ENCODE measurements at regions not wholly inside any gene's neighbourhood (a gene's known extent, or its start where the extent isn't known, plus 50 kb on each side); places are given as distances from the start of the nearest gene placed in this dataset.

- TF ChIP-seq CTCF (IDR thresholded peaks at IDR 0.05) = no peak
- TF ChIP-seq POLR2A (IDR thresholded peaks at IDR 0.05) = no peak
These were observed 58.3 kb upstream of the GALNT2 start for GRCh38 chr1:230008721-230009120.

Data from Peyer's patch (tissue), 4 donors.